LNCAP (cell line): ENCODE measurements at regions not wholly inside any gene's neighbourhood (a gene's known extent, or its start where the extent isn't known, plus 50 kb on each side); places are given as distances from the start of the nearest gene placed in this dataset.

Source experiments
- TF ChIP-seq, protein P1 (sequence below): fragments of 450-650 bp; IDR thresholded peaks from 2 replicates; pipeline ENCODE4 v1.5.1; 2017; ENCODE audit warnings: mild to moderate bottlenecking

DNA sequence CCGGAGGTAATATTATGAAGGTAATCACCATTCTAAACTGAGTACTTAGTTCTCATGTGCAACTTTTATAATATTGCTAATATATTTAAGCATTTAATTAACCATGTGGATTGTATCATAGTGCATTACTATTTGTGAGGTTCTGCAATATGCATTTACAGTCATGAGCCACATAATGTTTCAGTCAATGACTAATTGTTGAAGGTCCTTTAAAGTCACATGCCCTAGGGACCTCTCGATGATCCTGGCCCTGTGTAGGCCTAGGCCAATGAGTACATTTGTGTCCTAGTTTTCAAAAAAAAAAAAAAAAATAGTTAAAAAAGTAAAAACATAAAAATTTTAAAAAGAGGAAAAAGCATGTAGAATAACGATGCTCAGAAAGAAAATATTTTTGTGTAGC lies 298.0 kb downstream of the DSEL start:
- TF ChIP-seq, protein P1, sequence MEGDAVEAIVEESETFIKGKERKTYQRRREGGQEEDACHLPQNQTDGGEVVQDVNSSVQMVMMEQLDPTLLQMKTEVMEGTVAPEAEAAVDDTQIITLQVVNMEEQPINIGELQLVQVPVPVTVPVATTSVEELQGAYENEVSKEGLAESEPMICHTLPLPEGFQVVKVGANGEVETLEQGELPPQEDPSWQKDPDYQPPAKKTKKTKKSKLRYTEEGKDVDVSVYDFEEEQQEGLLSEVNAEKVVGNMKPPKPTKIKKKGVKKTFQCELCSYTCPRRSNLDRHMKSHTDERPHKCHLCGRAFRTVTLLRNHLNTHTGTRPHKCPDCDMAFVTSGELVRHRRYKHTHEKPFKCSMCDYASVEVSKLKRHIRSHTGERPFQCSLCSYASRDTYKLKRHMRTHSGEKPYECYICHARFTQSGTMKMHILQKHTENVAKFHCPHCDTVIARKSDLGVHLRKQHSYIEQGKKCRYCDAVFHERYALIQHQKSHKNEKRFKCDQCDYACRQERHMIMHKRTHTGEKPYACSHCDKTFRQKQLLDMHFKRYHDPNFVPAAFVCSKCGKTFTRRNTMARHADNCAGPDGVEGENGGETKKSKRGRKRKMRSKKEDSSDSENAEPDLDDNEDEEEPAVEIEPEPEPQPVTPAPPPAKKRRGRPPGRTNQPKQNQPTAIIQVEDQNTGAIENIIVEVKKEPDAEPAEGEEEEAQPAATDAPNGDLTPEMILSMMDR = no peak

DNA sequence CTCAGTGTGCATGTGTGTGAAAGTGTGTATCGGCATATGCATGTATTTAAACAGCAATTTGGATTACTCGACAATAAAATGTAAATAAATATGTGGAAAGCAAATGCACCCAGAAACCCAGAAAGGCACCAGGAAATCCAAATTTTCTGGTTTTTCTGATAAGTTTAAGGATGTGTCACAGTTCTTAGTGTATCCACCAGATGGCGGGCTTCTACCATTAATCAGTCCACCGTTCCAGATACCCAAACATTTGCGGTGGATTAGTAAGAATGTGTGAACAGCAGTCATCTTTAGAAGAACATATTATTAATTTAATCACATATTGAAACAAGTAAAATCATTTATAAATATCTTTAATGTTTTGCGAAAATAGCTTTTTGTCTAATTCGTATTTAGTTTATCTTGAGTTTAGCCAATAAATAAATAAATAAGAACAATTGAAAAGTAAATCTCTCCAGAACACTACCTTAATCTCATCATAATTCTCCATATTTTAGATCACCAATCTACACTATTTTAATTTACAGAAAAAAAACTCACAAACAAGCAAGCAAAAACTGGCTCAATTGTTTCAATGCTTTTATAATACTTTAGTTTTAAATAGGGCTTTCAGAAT lies 298.9 kb downstream of the DSEL start:
- TF ChIP-seq, protein P1 = peak; percentile 76

DNA sequence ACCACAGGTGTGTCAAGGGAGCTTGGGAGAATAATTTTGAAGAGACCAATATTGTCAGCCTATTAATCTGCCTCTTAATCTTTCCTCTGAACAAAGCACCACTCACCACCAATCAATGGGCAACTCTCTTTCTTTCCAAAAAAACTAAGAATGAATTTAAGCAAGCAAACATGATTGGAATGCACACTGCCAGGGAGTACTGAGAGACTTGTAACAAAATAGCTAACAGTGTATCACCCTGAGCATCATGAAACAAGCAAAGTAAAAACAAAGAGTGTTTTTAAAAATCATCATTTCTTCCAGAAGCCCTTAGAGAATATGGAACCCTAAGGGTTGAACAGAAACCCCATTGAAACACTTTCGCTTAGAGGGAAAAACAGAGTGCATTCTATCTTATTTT lies 299.7 kb downstream of the DSEL start:
- TF ChIP-seq, protein P1 = no peak

DNA sequence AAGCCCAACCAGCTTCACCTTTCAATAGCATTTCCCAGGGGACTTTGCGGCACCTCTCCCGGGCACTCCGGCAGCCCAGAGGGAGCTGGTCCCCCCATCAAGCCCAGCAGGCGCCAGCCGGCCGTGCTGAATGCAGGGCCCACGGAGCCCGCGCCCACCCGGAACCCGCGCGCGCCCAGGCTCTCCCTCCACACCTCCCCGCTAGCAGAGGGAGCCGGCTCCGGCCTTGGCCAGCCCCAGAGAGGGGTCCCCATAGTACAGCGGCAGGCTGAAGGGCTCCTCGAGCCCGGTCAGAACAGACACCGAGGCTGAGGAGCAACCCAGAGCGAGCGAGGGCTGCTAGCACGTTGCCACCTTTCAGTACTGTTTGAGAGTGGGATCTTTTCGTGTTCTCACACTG lies 300.8 kb downstream of the DSEL start:
- TF ChIP-seq, protein P1 = no peak

DNA sequence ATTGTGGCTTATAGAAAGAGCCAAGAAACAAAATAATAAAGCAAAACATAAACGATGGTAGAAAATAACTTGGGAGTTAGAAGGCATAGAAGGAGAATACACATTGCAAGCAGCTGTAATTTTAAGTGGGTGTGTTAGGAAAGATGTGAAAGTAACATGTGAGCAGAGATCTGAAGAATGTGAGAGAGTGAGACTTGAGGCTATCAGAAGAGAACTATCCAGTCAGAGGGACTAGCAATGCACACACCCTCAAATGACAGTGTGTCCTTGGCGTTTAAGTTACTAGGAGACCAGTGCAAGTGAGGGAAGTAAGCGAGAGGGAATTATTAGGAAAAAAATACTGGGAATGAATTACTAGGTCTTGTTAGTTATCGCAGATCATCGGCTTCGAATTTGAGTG lies 304.9 kb downstream of the DSEL start:
- TF ChIP-seq, protein P1 = no peak

DNA sequence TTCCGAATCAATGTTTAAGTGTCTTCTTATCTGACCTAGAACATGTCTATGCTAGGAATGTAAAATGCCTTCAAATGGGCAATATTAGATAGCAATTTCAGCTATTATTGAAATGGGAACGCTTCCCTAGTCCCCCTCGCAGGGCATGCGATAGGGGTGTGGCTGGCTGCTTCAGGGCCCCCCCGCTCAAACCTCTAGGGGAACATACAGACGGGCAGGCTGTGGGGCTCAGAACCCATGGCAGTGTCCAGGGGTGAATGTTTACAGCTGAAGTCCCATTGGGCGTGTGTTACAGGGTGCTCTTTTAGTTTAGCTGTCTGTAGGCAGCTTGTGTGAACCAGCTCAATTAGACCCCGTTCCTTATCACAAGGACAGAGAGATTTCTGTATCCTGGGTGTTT lies 315.9 kb downstream of the DSEL start:
- TF ChIP-seq, protein P1 = no peak

DNA sequence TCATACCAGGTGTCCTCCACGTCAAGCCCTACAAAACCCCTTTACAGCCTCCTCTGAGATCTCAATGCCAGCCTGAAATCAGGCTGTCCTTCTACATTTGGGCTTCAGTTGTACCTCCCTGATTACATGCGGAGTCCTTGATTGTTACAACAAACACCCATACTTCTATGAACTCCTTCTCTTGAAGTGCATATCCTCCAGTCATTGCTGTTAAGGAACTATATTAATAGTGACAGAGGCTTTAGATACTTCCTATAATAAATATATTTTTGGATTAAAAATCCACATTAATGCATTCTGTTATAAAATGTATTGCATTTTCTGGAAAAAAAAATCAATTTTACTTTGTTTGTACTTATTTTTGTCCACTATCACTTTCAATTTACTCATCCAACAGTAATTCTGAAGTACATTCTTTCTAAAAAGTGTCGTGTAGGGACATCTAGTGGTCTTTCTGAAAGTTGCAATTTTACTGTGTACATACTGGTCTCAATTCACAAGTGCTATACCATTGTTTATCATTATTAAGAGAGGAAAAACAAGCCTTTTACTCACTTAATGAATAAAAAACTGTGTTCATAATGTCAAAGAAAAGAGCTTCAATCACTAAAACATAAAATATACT lies 316.4 kb downstream of the DSEL start:
- TF ChIP-seq, protein P1 = peak; percentile 76
